Stimulated activated CD8-positive, alpha-beta memory T cell treated with anti-CD3 and anti-CD28 coated beads, Interleukin-4, amount 100 ng/mL, for 4 hours (primary cell): ENCODE measurements at regions not wholly inside any gene's neighbourhood (a gene's known extent, or its start where the extent isn't known, plus 50 kb on each side); places are given as distances from the start of the nearest gene placed in this dataset.
"Not testable (repeated sequence)": the region's sequence is repeated elsewhere in the genome, so short reads cannot be mapped to it uniquely, and the experiment has no call there.

ENCODE experiments used
- DNase-seq, 2 donors: peaks; one replicate each; pipeline ENCODE4 v3.0.0-alpha.2; 2020; ENCODE audit warnings: low read depth in 2 of 2, low spot score in 1 of 2

GRCh38 chr13:78875792-78876580 lies 217.0 kb upstream of the OBI1 start:
- DNase-seq: no peak

- DNase-seq: no peak
These were observed 210.0 kb upstream of the OBI1 start for GRCh38 chr13:78868991-78869390.

GRCh38 chr13:78867655-78868054 lies 208.7 kb upstream of the OBI1 start:
- DNase-seq: no peak

- not testable (repeated sequence) for DNase-seq
These were observed 207.1 kb upstream of the OBI1 start for GRCh38 chr13:78866076-78866475.

GRCh38 chr13:78862446-78862845 lies 203.5 kb upstream of the OBI1 start:
- DNase-seq: no peak

- DNase-seq: no peak
These were observed 193.8 kb upstream of the OBI1 start for GRCh38 chr13:78852709-78853108.

- DNase-seq: no peak
These were observed 186.9 kb upstream of the OBI1 start for GRCh38 chr13:78845656-78846365.

GRCh38 chr13:78844106-78844505 lies 185.2 kb upstream of the OBI1 start:
- DNase-seq: no peak

GRCh38 chr13:78841358-78841963 lies 182.5 kb upstream of the OBI1 start:
- no peak for DNase-seq

GRCh38 chr13:78836238-78836784 lies 177.4 kb upstream of the OBI1 start:
- no peak for DNase-seq

- no peak for DNase-seq
These were observed 173.5 kb upstream of the OBI1 start for GRCh38 chr13:78832461-78832860.

- no peak for DNase-seq
These were observed 171.6 kb upstream of the OBI1 start for GRCh38 chr13:78830508-78830907.

- DNase-seq: no peak
These were observed 170.9 kb upstream of the OBI1 start for GRCh38 chr13:78829821-78830220.

- no peak for DNase-seq
These were observed 168.5 kb upstream of the OBI1 start for GRCh38 chr13:78827471-78827870.

- no peak for DNase-seq
These were observed 168.0 kb upstream of the OBI1 start for GRCh38 chr13:78826936-78827335.

GRCh38 chr13:78826312-78826711 lies 167.4 kb upstream of the OBI1 start:
- DNase-seq: no peak

- no peak for DNase-seq
These were observed 161.6 kb upstream of the OBI1 start for GRCh38 chr13:78820541-78820940.

- no peak for DNase-seq
These were observed 157.6 kb upstream of the OBI1 start for GRCh38 chr13:78816592-78816991.

- no peak for DNase-seq
These were observed 157.2 kb upstream of the OBI1 start for GRCh38 chr13:78816154-78816553.

- DNase-seq: no peak
These were observed 147.5 kb upstream of the OBI1 start for GRCh38 chr13:78806457-78806856.

- no peak for DNase-seq
These were observed 144.0 kb upstream of the OBI1 start for GRCh38 chr13:78802912-78803311.

- no peak for DNase-seq
These were observed 128.2 kb upstream of the OBI1 start for GRCh38 chr13:78787190-78787589.
